ENCODE measurements at regions not wholly inside any gene's neighbourhood (a gene's known extent, or its start where the extent isn't known, plus 50 kb on each side); places are given as distances from the start of the nearest gene placed in this dataset.

GRCh38 chr15:98586066-98586465 is 62.3 kb upstream of the IGF1R start:
- Histone ChIP-seq H3K9ac (ENCODE audit: low read depth, low read length, poor library complexity, severe bottlenecking) (no peak overlapping the region), H3K9me2 (replicated peaks; ENCODE audit: low read depth, low read length) (no peaks in the 10 kb centered on the region), H2AFZ (ENCODE audit: low read length) (no peak overlapping the region), H3K4me2 (ENCODE audit: low read depth, low read length, poor library complexity, severe bottlenecking) (no peak overlapping the region), H3K27me3 (ENCODE audit: insufficient read depth, low read length, poor library complexity, severe bottlenecking) (peaks cover 24% of the 10 kb centered on the region), H3K4me1 (ENCODE audit: insufficient read depth, low read length, poor library complexity, severe bottlenecking) (no peaks in the 10 kb centered on the region), H3K4me3 (ENCODE audit: low read length, poor library complexity, severe bottlenecking) (no peak overlapping the region), H3K9me3 (ENCODE audit: insufficient read depth, low read depth, low read length) (no peaks in the 10 kb centered on the region), H3K36me3 (ENCODE audit: insufficient read depth, low read length) (no peaks in the 10 kb centered on the region), H3K79me2 (ENCODE audit: insufficient read depth, low read length) (no peaks in the 10 kb centered on the region), H4K20me1 (ENCODE audit: insufficient read depth, low read length, poor library complexity, severe bottlenecking) (no peaks in the 10 kb centered on the region), H3F3A (ENCODE audit: low read depth) (no peaks in the 10 kb centered on the region)
- TF ChIP-seq CTCF (conservative IDR thresholded peaks at IDR 0.05; ENCODE audit: low read length) (no peak), EZH2phosphoT487 (IDR thresholded peaks at IDR 0.05; ENCODE audit: borderline replicate concordance) (no peak)

- H3F3A ChIP-seq (ENCODE audit: low read depth), result no peaks in the 10 kb centered on the region
- TF ChIP-seq CTCF (conservative IDR thresholded peaks at IDR 0.05; ENCODE audit: low read length) (no peak), EZH2phosphoT487 (IDR thresholded peaks at IDR 0.05; ENCODE audit: borderline replicate concordance) (no peak)
- H3K79me2 ChIP-seq (ENCODE audit: insufficient read depth, low read length), result no peaks in the 10 kb centered on the region
- no peaks in the 10 kb centered on the region for H3K4me1 ChIP-seq (ENCODE audit: insufficient read depth, low read length, poor library complexity, severe bottlenecking)
- H3K36me3 ChIP-seq (ENCODE audit: insufficient read depth, low read length), result no peaks in the 10 kb centered on the region
- H3K9ac ChIP-seq (ENCODE audit: low read depth, low read length, poor library complexity, severe bottlenecking), result no peak overlapping the region
- no peak overlapping the region for H3K4me3 ChIP-seq (ENCODE audit: low read length, poor library complexity, severe bottlenecking)
- H3K27me3 ChIP-seq (ENCODE audit: insufficient read depth, low read length, poor library complexity, severe bottlenecking), result no peaks in the 10 kb centered on the region
- H3K4me2 ChIP-seq (ENCODE audit: low read depth, low read length, poor library complexity, severe bottlenecking), result no peak overlapping the region
- no peaks in the 10 kb centered on the region for H4K20me1 ChIP-seq (ENCODE audit: insufficient read depth, low read length, poor library complexity, severe bottlenecking)
- H3K9me2 ChIP-seq (replicated peaks; ENCODE audit: low read depth, low read length), result no peaks in the 10 kb centered on the region
- H2AFZ ChIP-seq (ENCODE audit: low read length), result no peak overlapping the region
- H3K9me3 ChIP-seq (ENCODE audit: insufficient read depth, low read depth, low read length), result no peaks in the 10 kb centered on the region
Measured at GRCh38 chr15:98592136-98592535, 56.2 kb upstream of the IGF1R start.

GRCh38 chr15:98596131-98596530 is 52.2 kb upstream of the IGF1R start:
- Histone ChIP-seq H3K4me1 (ENCODE audit: insufficient read depth, low read length, poor library complexity, severe bottlenecking) (peaks cover 4% of the 10 kb centered on the region), H3F3A (ENCODE audit: low read depth) (no peaks in the 10 kb centered on the region), H3K27me3 (ENCODE audit: insufficient read depth, low read length, poor library complexity, severe bottlenecking) (no peaks in the 10 kb centered on the region), H4K20me1 (ENCODE audit: insufficient read depth, low read length, poor library complexity, severe bottlenecking) (no peaks in the 10 kb centered on the region), H3K36me3 (ENCODE audit: insufficient read depth, low read length) (no peaks in the 10 kb centered on the region), H3K4me3 (ENCODE audit: low read length, poor library complexity, severe bottlenecking) (no peak overlapping the region), H3K79me2 (ENCODE audit: insufficient read depth, low read length) (no peaks in the 10 kb centered on the region), H3K9ac (ENCODE audit: low read depth, low read length, poor library complexity, severe bottlenecking) (no peak overlapping the region), H2AFZ (ENCODE audit: low read length) (no peak overlapping the region), H3K4me2 (ENCODE audit: low read depth, low read length, poor library complexity, severe bottlenecking) (no peak overlapping the region), H3K9me3 (ENCODE audit: insufficient read depth, low read depth, low read length) (no peaks in the 10 kb centered on the region), H3K9me2 (replicated peaks; ENCODE audit: low read depth, low read length) (no peaks in the 10 kb centered on the region)
- no peak for TF ChIP-seq CTCF (conservative IDR thresholded peaks at IDR 0.05; ENCODE audit: low read length)
- no peak for TF ChIP-seq EZH2phosphoT487 (IDR thresholded peaks at IDR 0.05; ENCODE audit: borderline replicate concordance)

Data from Loucy (cell line).